ENCODE measurements at regions not wholly inside any gene's neighbourhood (a gene's known extent, or its start where the extent isn't known, plus 50 kb on each side); places are given as distances from the start of the nearest gene placed in this dataset.

GRCh38 chr2:22196806-22197205 is 1073.0 kb downstream of the TDRD15 start:
- TF ChIP-seq CTCF (conservative IDR thresholded peaks at IDR 0.05; ENCODE audit: low read depth, low read length), result no peak
- TF ChIP-seq MAZ (IDR thresholded peaks at IDR 0.05; ENCODE audit: borderline replicate concordance, low read depth, low read length), result no peak

Data from IMR-90 (cell line).